ENCODE measurements at regions not wholly inside any gene's neighbourhood (a gene's known extent, or its start where the extent isn't known, plus 50 kb on each side); places are given as distances from the start of the nearest gene placed in this dataset.

DNA sequence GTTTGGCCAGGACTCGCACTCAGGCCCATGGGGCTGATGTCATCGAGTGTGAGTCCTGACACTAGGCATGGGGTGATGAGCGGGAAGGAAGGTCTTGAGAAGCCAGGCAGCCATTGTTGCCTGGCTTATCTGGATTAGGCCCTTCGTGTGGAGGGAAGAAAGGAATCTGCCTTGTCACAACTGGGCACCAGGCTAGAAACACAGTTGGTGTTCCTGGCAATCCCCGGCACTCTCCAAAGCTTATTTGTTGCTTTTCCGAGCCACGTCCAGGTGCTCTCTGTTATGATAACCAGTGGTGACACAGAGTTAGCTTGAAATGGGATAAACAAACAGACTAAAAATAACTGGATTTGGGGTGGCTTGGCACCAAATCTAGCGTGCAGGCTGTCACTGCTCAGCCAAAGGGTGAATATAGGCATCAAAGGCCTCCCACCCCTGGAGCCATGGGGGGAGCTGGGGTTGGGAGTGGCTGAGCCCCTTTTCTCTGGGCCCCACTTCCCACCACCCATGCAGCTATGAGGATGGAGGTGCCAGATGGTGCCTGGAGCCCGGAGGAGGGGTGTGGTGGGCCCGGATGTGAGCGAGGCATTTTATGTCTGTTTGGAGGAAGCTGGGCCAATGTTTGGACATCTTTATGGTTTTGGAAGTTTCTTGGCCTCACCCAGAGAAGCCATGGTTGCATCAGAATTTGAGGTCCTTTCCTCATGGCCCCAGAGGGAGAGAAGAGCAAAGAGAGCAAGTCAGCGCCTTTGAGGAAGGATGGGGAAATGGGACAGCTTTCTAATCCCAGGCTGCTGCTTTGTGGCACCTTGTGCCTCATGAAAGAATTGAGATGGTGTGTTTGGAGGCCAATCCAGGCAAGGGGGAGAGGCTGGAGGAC lies 98.0 kb upstream of the PITX1 start:
- TF ChIP-seq, protein P1, sequence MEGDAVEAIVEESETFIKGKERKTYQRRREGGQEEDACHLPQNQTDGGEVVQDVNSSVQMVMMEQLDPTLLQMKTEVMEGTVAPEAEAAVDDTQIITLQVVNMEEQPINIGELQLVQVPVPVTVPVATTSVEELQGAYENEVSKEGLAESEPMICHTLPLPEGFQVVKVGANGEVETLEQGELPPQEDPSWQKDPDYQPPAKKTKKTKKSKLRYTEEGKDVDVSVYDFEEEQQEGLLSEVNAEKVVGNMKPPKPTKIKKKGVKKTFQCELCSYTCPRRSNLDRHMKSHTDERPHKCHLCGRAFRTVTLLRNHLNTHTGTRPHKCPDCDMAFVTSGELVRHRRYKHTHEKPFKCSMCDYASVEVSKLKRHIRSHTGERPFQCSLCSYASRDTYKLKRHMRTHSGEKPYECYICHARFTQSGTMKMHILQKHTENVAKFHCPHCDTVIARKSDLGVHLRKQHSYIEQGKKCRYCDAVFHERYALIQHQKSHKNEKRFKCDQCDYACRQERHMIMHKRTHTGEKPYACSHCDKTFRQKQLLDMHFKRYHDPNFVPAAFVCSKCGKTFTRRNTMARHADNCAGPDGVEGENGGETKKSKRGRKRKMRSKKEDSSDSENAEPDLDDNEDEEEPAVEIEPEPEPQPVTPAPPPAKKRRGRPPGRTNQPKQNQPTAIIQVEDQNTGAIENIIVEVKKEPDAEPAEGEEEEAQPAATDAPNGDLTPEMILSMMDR (IDR thresholded peaks at IDR 0.05; ENCODE audit: low read depth, low read length) = no peak
- no peaks in the 10 kb centered on the region for H3K36me3 ChIP-seq
- no peak for DNase-seq
- H3K9me3 ChIP-seq = no peaks in the 10 kb centered on the region
- H3K4me1 ChIP-seq = peaks cover 17% of the 10 kb centered on the region
- H3K4me3 ChIP-seq (ENCODE audit: low read depth, low read length) = no peak overlapping the region
- no peaks in the 10 kb centered on the region for H3K27me3 ChIP-seq

DNA sequence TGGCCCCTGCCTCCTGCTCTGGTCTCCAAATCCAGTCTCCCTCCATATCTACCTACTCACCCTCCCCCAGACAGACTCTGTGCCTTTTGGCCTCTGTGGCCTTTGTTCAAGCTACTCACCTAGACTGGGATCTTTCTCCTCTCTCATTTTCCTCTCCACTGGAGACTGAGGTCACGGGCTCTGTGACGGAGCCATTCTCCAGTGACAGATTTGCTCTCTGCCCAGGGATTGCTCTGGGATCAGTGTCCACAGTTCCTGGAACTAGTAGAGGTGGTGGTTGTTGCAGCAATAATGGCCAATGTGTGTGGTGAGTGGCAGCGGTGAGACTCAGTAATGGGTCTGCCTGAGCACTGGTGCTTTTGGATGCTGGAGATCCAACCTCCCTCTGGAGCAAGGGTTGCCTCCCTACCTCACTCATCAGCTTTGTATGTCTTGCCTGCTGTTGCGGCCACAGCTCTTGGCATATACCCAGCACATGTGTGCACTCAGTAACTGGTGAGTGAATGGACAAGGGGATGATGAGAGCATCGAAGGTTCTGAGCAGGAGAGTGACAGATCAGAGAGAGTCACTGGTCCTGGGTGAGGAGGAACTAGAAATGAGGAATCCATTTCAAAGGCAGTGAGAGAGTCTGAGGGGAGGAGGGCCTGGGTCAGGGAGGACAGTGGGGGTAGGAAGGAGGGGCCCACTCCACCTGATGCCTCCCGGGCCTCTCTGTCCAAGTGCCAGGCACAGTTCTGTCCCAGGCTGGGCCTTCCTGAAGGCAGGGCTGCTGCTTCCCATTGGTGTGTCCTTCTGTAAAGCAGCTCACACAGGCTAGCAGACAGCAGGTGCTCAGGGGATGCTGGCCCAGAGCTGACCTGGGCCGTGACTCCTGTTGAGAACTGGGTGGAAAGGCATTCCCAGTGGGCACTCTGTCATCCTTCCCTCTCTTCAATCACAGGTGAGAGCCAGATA lies 96.5 kb upstream of the PITX1 start:
- H3K4me3 ChIP-seq (ENCODE audit: low read depth, low read length) = no peak overlapping the region

DNA sequence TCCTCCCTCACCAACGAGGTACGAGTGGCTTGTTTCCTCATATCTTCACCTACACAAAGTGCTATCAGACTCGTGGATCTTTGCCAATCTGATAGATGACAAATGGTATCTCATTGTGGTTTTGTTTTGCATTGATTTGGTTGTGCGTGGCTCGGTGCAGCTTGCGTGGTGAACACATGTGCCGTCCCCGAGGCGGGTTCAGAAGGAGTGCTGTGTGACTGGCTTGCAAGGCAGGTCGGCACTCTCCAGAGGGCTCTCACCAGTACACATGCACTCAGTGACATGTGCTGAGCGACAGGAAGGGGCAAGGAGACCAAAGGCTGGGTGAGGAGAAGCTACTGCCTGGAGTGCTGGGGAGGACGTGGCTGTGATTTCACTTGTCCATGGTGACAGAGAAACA lies 95.3 kb upstream of the PITX1 start:
- Histone ChIP-seq H3K4me1 (peaks cover 13% of the 10 kb centered on the region), H3K9me3 (no peaks in the 10 kb centered on the region), H3K27me3 (no peaks in the 10 kb centered on the region), H3K4me3 (ENCODE audit: low read depth, low read length) (no peak overlapping the region), H3K36me3 (no peaks in the 10 kb centered on the region)
- TF ChIP-seq, protein P1 (IDR thresholded peaks at IDR 0.05; ENCODE audit: low read depth, low read length) = no peak
- DNase-seq = no peak

More for the DNA sequence above, 96.5 kb upstream of the PITX1 start:
- no peaks in the 10 kb centered on the region for H3K36me3 ChIP-seq
- TF ChIP-seq, protein P1 (IDR thresholded peaks at IDR 0.05; ENCODE audit: low read depth, low read length) = no peak
- no peaks in the 10 kb centered on the region for H3K27me3 ChIP-seq
- no peak for DNase-seq
- peaks cover 17% of the 10 kb centered on the region for H3K4me1 ChIP-seq
- no peaks in the 10 kb centered on the region for H3K9me3 ChIP-seq

DNA sequence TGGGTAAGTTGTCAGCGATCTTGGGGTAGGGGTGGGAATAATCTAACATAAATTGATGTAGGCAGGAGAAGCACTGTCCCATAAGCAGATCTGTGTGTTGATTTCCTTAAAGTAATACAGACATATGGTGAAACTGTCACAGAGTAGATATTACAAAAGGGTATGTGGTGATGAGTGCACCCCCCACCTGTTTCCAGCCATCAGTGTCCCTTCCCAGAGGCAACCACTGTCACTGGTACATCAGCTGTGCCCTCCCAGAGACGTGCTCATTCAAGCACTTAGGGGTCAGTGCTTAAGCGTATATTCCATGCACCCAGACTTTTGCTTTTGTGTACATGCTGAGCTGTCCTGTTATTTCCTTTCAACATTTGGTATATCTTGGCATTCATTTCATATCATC lies 94.3 kb upstream of the PITX1 start:
- TF ChIP-seq, protein P1 (IDR thresholded peaks at IDR 0.05; ENCODE audit: low read depth, low read length) = no peak
- Histone ChIP-seq H3K36me3 (no peaks in the 10 kb centered on the region), H3K4me1 (peaks cover 8% of the 10 kb centered on the region), H3K4me3 (ENCODE audit: low read depth, low read length) (no peak overlapping the region), H3K9me3 (no peaks in the 10 kb centered on the region), H3K27me3 (no peaks in the 10 kb centered on the region)
- DNase-seq = no peak

DNA sequence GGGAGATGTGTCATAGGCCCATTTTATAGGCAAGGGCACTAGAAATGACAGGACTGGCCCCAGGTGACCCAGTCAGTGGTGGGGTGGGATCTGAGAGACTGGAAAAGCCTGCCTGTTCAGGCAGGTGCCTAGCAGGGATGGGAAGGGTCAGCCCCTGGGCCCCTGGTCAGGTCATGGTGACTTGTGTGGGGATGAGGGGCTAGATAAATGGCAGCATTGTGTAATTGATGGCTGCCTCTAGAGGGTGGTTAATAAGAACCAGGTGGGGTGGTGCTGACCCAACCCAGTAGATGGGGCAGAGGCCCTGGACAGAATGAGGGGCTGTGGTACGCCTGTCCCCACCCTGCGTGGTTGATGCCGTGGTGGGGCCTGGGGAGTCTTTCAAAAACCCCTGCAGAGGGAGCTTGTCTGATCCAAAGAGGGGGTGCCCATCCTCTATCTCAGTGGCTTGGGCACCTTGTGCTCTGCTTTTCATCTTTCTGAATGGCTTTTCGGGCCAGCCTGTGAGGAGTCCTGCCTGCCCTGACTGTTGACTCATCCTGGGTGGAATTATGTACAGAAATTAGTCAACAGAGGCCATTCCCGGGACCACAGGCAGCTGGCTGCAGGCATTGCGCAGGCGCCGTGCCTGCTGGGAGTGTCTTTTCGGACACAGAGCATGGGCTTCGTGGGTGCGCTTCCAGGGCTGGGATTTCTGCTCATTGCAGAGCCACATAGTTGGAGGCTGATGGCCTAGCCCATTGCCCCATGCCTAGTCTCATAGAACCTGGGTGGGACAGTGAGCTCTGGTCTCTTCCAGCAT lies 93.6 kb upstream of the PITX1 start:
- TF ChIP-seq, protein P1 (IDR thresholded peaks at IDR 0.05; ENCODE audit: low read depth, low read length) = no peak
- peaks cover 8% of the 10 kb centered on the region for H3K4me1 ChIP-seq
- DNase-seq = peak; percentile 23
- no peaks in the 10 kb centered on the region for H3K27me3 ChIP-seq
- no peaks in the 10 kb centered on the region for H3K36me3 ChIP-seq
- no peaks in the 10 kb centered on the region for H3K9me3 ChIP-seq
- H3K4me3 ChIP-seq (ENCODE audit: low read depth, low read length) = no peak overlapping the region
